Mucosa of stomach (tissue), 1 donor: ENCODE measurements at regions not wholly inside any gene's neighbourhood (a gene's known extent, or its start where the extent isn't known, plus 50 kb on each side); places are given as distances from the start of the nearest gene placed in this dataset.

Source experiments
- H3K27me3 ChIP-seq: one replicate; pipeline ENCODE4 v1.7.0; 2013; ENCODE audit warnings: mild to moderate bottlenecking, low read length; ENCODE audit not compliant: control insufficient read depth, insufficient read depth
- H3K36me3 ChIP-seq: one replicate; pipeline ENCODE4 v1.7.0; 2013; ENCODE audit warnings: low read length; ENCODE audit not compliant: control insufficient read depth, insufficient read depth
- H3K4me1 ChIP-seq: one replicate; pipeline ENCODE4 v1.7.0; 2013; ENCODE audit warnings: mild to moderate bottlenecking, low read length; ENCODE audit not compliant: control insufficient read depth, insufficient read depth
- H3K4me3 ChIP-seq: one replicate; pipeline ENCODE4 v1.7.0; 2013; ENCODE audit warnings: low read length
- H3K9ac ChIP-seq: one replicate; pipeline ENCODE4 v1.7.0; 2013; ENCODE audit warnings: mild to moderate bottlenecking, low read length, moderate library complexity
- H3K9me3 ChIP-seq: one replicate; pipeline ENCODE4 v1.7.0; 2013; ENCODE audit warnings: mild to moderate bottlenecking, low read length, moderate library complexity; ENCODE audit not compliant: control insufficient read depth
- donor health status: Pancreatic carcinoma.

DNA sequence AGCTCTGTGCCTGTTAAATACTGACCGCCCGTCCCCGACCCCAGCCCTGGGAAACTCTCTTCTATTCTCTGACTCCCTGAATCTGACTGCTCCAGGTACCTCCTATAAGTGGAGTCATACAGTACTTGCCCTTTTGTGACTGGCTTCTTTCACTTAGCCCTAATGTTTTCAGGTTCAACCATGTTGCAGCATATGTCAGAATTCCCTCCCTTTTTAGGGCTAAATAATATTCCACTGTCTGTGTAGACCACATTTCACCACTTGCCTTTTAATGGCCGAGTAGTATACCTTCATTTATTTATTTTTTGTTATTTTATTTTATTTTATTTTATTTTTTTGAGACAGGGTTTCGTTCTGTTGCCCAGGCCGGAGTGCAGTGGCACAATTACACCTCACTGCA, 96.1 kb upstream of the SLC22A11 start:
- Histone ChIP-seq H3K4me3 (no peak overlapping the region), H3K36me3 (no peaks in the 10 kb centered on the region), H3K9me3 (no peaks in the 10 kb centered on the region), H3K4me1 (no peaks in the 10 kb centered on the region), H3K27me3 (no peaks in the 10 kb centered on the region), H3K9ac (no peak overlapping the region)

DNA sequence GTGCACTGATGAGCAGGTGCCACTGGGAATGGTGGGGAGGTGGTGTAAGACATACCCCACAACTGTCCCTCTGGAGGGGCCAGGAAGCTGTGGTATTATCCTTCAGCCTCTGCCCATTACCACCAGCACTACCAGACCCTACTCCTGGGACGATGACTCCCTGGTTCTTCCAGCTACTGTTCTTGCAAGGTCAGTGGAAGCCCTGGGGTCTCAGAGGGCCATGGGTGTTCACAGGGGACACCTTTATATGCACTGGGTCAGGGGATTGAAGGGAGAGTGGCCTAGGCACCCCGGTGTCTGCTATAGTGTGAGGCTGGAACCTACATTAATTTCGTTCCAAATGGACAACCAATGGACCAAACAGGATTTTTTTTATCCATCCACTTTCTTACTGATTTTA, 94.7 kb upstream of the SLC22A11 start:
- H3K9me3 ChIP-seq = no peaks in the 10 kb centered on the region
- H3K4me3 ChIP-seq = no peak overlapping the region
- no peaks in the 10 kb centered on the region for H3K4me1 ChIP-seq
- no peaks in the 10 kb centered on the region for H3K36me3 ChIP-seq
- no peak overlapping the region for H3K9ac ChIP-seq
- no peaks in the 10 kb centered on the region for H3K27me3 ChIP-seq

DNA sequence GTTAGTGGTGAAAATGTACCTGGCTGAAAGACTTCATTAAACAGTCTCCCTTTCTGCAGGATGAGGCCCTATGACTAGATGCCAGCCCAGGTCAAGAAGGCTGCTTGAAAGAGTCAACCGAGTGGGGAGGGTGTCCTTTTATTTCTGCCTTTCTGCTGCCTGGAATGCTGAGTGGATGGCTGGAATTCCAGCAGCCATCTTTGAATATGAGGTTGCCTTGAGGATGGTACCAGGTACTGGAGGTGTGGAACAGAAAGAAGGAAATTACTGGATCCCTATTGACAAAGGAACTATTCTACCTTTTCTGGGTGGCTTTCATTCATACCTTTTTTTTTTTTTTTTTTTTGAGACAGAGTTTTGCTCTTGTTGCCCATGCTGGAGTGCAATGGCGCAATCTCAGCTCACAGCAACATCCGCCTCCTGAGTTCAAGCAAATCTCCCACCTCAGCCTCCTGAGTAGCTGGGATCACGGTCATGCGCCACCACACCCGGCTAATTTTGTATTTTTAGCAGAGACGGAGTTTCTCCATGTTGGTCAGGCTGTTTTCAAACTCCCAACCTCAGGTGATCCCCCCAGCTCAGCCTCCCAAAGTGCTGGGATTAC, 89.5 kb upstream of the SLC22A11 start:
- no peak overlapping the region for H3K9ac ChIP-seq
- no peaks in the 10 kb centered on the region for H3K9me3 ChIP-seq
- H3K4me1 ChIP-seq = no peaks in the 10 kb centered on the region
- no peaks in the 10 kb centered on the region for H3K36me3 ChIP-seq
- no peak overlapping the region for H3K4me3 ChIP-seq
- peaks cover 7% of the 10 kb centered on the region for H3K27me3 ChIP-seq

DNA sequence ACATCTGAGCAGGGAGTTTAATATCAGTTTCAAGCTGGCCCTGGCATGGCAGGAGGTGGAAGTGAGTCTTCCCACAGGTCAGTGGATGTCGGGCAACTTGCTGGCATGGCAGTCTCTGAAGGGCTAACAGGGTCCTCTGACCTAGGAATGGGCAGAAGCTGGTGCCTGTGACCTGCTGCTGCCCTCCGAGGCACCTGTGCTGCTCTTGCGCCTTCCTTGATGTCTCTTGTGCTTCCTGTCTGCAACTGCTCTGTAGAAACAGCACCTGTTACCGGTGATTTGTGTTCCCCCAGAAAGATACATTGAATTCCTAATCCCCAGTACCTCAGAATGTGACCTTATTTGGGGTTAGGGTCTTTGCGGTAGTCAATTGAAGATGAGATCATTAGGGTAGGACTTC, 86.5 kb upstream of the SLC22A11 start:
- Histone ChIP-seq H3K4me3 (no peak overlapping the region), H3K36me3 (no peaks in the 10 kb centered on the region), H3K9me3 (no peaks in the 10 kb centered on the region), H3K27me3 (peaks cover 7% of the 10 kb centered on the region), H3K4me1 (no peaks in the 10 kb centered on the region), H3K9ac (no peak overlapping the region)

DNA sequence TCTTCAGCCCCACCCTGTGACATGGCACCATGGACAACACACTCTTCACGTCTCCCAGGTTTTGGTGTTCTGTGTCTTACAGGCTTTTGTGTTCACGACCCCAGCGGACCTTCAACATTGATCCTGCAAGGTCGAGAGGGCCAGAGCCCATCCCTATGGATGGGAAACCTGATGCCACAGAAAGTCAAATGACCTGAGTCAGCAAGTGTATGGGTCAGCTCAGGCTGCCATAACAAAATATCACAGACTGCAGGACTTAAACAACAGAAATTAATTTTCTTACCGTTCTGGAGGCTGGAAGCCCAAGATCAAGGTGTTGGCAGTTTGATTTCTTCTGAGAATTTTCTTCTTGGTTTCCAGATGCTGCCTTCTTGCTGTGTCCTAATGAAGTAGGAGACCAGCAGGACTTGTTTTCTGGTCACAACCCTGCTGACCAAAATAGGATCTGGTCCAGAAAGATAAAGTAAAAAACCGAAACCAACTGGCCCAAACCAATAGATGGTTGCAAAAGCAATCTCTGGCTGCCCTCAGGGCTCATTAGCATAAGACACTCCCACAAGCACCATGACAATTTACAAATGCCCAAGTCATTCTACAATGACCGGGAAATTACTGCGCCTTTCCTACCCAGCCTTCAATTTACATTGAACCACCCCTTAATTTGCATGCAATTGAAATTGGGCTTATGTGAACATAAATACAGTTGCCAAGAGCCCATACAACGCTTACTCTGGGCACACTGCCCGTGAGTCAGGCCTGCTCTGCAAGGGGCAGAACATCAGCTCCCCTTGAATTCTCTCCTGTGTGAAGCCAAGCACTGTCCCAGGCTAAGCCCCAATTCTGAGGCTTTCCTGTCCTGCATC, 82.9 kb upstream of the SLC22A11 start:
- H3K9ac ChIP-seq = no peak overlapping the region
- no peaks in the 10 kb centered on the region for H3K4me1 ChIP-seq
- H3K27me3 ChIP-seq = peaks cover 10% of the 10 kb centered on the region
- no peaks in the 10 kb centered on the region for H3K36me3 ChIP-seq
- no peaks in the 10 kb centered on the region for H3K9me3 ChIP-seq
- H3K4me3 ChIP-seq = no peak overlapping the region

DNA sequence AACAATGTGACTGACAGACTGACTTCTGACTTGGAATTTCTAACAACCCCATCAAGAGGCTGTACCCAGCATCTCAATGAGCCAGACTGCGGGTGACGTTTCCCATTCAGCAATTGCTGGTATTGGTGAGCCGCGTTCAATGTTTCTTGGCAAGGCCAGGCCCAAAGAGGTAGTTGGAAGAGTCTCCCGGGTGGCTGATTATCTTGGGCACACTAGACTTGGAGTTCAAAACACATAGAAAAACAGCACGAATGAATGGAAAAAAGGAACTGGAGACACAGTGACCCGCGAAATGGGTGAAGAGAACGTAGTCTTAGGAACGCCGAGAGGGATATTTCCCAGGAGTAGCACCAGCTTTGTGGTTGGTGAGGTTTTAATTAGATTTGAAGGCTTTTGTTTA, 81.1 kb upstream of the SLC22A11 start:
- H3K4me3 ChIP-seq = no peak overlapping the region
- H3K36me3 ChIP-seq = no peaks in the 10 kb centered on the region
- peaks cover 7% of the 10 kb centered on the region for H3K27me3 ChIP-seq
- H3K9me3 ChIP-seq = no peaks in the 10 kb centered on the region
- no peak overlapping the region for H3K9ac ChIP-seq
- H3K4me1 ChIP-seq = no peaks in the 10 kb centered on the region

DNA sequence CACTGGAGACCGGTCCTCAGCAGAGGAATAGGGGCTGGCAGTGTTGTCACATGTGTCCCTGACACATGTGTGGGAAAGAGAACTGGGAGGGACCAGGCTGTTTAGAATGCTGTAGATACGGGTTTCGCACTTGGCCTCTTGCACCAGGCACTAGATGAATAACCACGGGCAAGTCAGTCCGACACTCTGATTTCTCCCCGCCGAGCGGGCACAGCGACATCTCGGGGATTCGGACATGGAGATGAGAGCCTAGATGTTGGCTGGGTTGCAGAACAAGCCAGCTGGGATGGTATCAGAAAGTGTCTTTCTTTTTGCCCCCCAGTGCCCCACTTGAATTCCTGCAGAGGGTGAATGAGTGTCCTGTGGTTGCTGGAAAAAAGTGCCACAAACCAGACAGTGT, 80.6 kb upstream of the SLC22A11 start:
- Histone ChIP-seq H3K4me1 (no peaks in the 10 kb centered on the region), H3K9ac (no peak overlapping the region), H3K9me3 (no peaks in the 10 kb centered on the region), H3K36me3 (no peaks in the 10 kb centered on the region), H3K4me3 (no peak overlapping the region), H3K27me3 (peaks cover 6% of the 10 kb centered on the region)

DNA sequence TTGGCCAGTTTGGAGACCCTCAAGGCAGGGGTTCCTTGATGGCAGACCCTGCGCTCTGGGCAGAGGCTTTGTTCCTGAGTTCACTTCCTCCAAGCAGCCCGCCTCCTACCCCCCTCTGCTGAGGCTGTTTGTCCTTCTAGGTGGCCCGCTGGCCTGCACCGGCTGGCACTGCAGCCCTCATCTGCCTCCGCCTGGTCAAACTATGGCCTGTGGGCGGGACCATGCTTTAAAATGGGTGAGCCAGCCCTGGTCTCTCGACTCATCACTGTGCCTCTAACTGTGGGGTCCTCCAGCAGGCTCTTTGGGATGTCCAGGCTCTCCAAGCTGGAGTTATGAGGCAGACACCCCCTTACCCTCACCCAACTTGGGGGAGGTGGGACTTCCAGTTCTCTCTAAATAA, 78.9 kb upstream of the SLC22A11 start:
- no peaks in the 10 kb centered on the region for H3K36me3 ChIP-seq
- no peak overlapping the region for H3K4me3 ChIP-seq
- H3K9me3 ChIP-seq = no peaks in the 10 kb centered on the region
- no peaks in the 10 kb centered on the region for H3K4me1 ChIP-seq
- no peak overlapping the region for H3K9ac ChIP-seq
- H3K27me3 ChIP-seq = peaks cover 6% of the 10 kb centered on the region

DNA sequence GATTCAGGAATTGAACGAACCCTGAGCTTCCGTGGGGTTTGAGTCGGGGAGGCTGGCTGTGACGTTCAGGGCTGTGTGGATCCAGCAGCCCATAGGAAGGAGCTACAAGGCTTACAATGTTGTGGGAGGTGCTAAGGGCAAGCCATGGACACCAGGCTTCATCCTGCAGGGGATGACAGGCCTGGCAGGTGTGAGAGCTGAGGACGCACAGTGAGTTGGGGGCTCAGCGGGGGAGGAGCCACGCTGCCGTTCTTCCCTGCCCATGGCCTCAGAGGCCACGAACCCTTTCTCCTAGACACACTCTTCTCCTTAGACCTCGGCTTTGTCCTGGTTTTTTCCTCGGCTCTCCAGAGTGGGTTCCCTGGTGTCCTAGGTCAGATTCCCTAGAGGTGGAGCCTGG, 78.1 kb upstream of the SLC22A11 start:
- no peak overlapping the region for H3K9ac ChIP-seq
- H3K4me1 ChIP-seq = no peaks in the 10 kb centered on the region
- no peaks in the 10 kb centered on the region for H3K36me3 ChIP-seq
- H3K4me3 ChIP-seq = no peak overlapping the region
- no peaks in the 10 kb centered on the region for H3K9me3 ChIP-seq
- H3K27me3 ChIP-seq = peaks cover 6% of the 10 kb centered on the region

DNA sequence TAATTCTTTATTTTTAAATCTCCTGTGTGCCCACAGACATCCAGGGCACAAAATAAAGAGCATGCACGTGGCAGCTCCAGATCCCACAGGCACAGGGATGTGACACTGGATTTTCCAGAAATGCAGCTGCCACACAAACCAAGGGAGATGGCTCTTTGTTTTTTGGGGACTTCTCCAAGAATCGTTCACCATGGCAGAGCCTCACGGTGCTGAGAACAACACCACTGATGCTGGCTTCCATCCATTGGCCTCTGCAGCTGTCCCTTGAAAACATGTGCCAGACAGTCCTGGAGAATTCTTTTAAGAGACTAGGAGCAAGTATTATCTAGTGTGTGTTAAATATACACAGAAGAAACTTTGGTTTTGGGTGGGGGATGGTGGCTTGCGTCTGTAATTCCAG, 73.2 kb upstream of the SLC22A11 start:
- H3K9me3 ChIP-seq = no peaks in the 10 kb centered on the region

DNA sequence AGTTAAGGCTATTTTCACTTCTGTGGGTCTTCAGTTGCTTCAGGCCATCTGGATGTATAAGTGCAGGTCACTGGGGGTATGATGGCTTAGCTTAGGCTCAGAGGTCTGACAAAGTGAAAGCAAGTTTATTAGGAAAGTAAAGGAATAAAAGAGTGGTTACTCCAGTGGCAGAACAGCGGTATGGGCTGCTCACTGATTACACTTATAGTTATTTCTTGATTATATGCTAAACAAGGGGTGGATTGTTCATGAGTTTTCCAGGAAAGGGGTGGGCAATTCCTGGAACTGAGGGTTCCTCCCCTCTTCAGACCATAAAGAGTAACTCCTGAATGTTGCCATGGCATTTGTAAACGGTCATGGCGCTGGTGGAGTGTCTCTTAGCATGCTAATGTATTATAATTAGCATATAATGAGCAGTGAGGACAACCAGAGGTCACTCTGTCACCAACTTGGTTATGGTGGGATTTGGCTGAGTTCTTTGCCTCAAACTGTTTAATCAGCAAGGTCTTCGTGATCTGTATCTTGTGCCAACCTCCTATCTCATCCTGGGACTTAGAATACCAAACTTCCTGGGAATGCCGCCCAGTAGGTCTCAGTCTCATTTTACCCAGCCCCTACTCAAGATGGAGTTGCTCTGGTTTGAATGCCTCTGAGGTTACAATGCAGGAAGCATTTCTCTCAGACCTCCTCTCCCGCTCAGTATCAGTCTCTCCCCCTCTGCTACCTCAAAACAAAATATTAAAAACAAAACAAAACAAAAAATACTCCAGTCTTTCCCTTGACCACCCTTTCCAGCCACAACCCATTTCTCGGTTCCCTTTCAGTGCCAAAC, 71.3 kb upstream of the SLC22A11 start:
- H3K4me1 ChIP-seq = no peaks in the 10 kb centered on the region
- H3K4me3 ChIP-seq = no peak overlapping the region
- no peak overlapping the region for H3K9ac ChIP-seq
- H3K36me3 ChIP-seq = no peaks in the 10 kb centered on the region
- H3K9me3 ChIP-seq = no peaks in the 10 kb centered on the region
- peaks cover 15% of the 10 kb centered on the region for H3K27me3 ChIP-seq

More for the DNA sequence above, 73.2 kb upstream of the SLC22A11 start:
- H3K27me3 ChIP-seq = peaks cover 18% of the 10 kb centered on the region
- no peak overlapping the region for H3K4me3 ChIP-seq
- H3K9ac ChIP-seq = no peak overlapping the region
- H3K36me3 ChIP-seq = no peaks in the 10 kb centered on the region
- no peaks in the 10 kb centered on the region for H3K4me1 ChIP-seq

DNA sequence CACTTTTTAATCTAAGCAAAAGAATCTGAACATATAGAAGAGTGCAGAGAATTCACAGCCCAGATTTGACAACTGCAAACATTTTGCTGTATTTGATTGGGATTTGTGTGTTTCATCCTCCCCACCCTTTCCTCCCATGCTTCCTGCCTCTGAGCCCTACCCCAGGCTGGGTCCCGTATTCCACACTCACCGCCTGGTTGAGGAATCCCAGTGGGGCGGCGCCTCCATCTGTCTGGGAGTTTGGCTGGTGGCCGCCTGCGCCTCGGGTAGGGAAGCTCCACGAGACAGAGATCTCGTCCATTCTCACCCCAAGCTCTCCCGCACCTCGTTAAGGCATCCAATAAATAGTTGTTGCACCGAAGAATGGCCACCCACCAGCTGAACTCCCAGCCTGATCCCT, 70.7 kb upstream of the SLC22A11 start:
- H3K4me3 ChIP-seq = no peak overlapping the region
- no peak overlapping the region for H3K9ac ChIP-seq
- H3K4me1 ChIP-seq = no peaks in the 10 kb centered on the region
- H3K36me3 ChIP-seq = no peaks in the 10 kb centered on the region
- H3K9me3 ChIP-seq = no peaks in the 10 kb centered on the region
- peaks cover 21% of the 10 kb centered on the region for H3K27me3 ChIP-seq
